VCaP (cell line): ENCODE measurements at regions not wholly inside any gene's neighbourhood (a gene's known extent, or its start where the extent isn't known, plus 50 kb on each side); places are given as distances from the start of the nearest gene placed in this dataset.

ENCODE experiments used
- H3K27ac ChIP-seq: fragments of 450-650 bp; 2 replicates; pipeline ENCODE4 v1.5.1; 2017
- TF ChIP-seq, protein P1 (sequence below): fragments of 450-650 bp; conservative IDR thresholded peaks from 2 replicates; pipeline ENCODE4 v1.5.1; 2017; ENCODE audit warnings: mild to moderate bottlenecking, moderate library complexity

DNA sequence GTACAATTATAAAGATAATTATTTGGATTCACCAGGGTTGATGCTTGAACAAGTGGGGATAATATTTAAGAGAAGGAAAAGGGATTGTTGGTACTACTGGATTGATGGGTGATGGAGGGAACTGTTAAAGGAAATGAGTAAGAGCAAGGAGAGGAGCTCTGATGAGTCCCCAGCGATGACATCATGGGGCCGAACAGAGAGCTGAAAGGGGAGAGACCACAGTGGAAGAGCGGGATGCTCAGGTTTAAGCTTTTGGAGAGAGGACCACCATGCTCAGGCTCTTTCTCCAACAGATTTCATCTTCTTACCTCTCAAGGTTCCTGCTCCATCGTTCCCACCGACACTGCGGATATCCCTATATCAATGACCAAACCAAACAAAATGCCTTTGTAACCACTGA, 568.7 kb downstream of the ETS1 start:
- TF ChIP-seq, protein P1, sequence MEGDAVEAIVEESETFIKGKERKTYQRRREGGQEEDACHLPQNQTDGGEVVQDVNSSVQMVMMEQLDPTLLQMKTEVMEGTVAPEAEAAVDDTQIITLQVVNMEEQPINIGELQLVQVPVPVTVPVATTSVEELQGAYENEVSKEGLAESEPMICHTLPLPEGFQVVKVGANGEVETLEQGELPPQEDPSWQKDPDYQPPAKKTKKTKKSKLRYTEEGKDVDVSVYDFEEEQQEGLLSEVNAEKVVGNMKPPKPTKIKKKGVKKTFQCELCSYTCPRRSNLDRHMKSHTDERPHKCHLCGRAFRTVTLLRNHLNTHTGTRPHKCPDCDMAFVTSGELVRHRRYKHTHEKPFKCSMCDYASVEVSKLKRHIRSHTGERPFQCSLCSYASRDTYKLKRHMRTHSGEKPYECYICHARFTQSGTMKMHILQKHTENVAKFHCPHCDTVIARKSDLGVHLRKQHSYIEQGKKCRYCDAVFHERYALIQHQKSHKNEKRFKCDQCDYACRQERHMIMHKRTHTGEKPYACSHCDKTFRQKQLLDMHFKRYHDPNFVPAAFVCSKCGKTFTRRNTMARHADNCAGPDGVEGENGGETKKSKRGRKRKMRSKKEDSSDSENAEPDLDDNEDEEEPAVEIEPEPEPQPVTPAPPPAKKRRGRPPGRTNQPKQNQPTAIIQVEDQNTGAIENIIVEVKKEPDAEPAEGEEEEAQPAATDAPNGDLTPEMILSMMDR: no peak
- H3K27ac ChIP-seq: no peak overlapping the region

DNA sequence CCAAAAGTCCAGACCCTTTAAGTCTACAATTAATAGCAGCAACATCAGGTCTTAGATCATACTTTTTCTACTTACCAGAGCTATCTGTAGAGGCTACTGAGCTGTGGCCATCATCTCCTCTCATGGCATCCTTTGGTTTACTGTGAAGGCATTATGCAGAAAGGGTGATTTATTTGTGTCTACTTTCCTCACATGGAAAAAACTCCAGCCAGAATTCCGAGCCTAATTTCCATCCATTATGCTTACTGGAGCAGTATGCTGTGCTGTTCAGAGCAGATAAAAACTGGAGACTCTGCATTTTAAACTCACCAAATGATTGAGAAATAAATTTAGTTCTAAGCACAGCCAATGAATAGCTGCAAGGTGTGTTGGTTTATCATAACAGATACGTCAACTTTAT, 581.8 kb downstream of the ETS1 start:
- H3K27ac ChIP-seq: no peak overlapping the region
- TF ChIP-seq, protein P1: no peak

DNA sequence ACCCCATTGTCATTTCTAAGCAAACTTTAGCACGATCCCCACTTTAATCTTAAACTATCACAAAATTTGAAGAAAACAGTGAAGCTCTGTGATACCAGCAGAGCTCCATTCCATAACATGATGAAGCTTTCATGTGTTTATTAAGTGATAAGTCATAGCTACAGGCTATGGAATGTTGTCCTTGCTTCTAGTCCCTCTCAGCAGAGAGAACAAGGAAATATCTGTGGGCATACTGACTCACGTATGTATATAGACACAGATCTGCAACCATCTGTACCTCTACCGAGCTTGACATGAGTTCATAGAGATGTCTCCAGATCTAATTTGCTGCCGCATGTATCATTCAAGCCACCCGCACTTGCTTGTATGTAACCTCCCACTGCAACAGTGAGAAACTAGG, 588.9 kb downstream of the ETS1 start:
- TF ChIP-seq, protein P1: no peak
- no peak overlapping the region for H3K27ac ChIP-seq

DNA sequence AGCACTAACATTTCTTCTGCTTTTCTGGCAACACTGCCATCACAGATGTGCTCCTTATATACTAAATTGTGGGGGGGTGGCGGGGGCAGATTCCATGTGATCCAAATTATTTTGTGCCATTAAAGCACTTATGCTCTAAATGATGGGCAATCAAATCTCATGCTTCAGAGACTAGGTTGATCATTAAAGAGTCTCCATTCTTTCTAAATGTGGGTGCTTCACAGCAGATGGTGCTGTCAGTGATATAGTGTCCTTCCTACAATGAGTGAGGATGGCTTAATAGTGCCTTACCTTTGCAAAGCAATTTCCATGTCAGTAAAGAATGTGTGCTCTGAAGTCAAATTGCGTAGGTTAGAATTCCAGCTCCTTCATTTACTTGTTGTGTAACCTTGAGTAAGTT, 589.8 kb downstream of the ETS1 start:
- TF ChIP-seq, protein P1: no peak
- no peak overlapping the region; the same call in 1 of the 2 replicates for H3K27ac ChIP-seq

DNA sequence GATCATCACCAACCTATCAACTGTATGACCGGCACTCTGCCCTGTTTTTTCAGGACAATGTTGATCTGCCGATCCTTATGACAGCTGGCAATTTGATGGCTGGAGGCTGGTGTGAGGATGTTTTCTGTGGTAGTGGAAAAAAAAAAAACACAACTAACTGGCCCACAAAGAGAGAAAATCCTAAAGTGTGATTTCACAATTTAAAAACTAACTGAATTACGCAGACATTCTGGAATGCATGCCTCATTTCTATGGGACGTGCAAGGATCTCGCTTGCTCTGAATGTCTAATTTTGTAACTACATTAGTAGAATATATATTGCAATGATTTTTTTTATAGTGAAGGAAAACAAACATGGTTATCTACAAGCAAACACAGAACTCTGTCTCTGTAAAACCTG, 590.5 kb downstream of the ETS1 start:
- H3K27ac ChIP-seq: peak overlapping the region; percentile 31
- TF ChIP-seq, protein P1: no peak

DNA sequence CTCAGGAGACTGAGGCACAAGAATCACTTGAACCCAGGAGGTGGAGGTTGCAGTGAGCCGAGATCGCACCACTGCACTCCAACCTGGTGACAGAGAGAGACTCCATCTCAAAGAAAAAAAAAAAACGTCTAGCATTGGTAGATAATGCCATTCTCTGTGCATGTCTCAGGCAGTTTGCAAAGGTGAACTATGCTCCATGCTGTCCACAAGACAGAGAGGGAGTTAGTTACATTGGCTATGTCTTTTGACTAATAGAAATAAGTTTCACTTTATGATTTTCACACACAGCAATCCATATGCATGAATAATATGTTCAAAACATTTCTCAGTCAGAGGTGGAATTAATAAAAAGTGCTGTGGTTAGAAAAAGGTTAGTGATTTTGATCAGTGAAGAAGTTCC, 591.4 kb downstream of the ETS1 start:
- no peak overlapping the region; the same call in 1 of the 2 replicates for H3K27ac ChIP-seq
- TF ChIP-seq, protein P1: no peak

DNA sequence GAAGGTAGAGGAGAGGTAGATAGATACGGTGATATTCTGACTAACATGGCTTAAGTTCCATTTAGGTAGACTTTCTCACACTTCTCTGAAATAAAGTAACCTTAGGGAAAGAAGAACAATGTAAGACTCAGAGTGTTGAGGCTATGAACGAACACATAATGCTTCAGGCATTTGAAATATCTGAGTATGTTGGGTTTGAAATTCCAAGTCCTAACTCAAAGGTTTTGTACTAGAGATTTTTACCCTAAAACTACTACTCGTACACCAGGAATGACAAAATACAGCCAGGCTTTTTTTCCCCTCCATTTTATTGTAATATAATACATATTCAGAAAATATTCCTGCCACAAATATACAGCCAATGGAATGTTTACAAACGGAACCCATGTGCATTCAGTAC, 592.6 kb downstream of the ETS1 start:
- TF ChIP-seq, protein P1: no peak
- H3K27ac ChIP-seq: no peak overlapping the region

DNA sequence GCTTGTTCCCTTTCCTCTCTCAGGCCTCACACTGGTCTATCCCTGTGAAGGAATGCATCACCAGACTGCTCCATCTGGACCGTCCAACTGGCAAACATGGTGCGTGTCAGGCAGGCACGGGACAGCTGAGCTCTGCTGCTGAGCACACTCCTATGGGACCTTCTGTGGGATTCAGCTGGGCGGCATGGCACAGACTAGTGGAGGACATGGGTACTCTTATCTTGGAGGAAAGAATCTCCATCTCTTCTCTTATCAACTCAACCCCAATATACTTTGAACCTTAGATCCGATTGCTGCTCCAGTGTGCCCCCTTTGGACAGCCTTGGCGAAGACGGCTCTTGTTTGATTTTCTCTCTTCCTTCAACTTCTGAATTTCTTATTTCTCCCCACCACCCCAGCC, 593.6 kb downstream of the ETS1 start:
- H3K27ac ChIP-seq: no peak overlapping the region
- TF ChIP-seq, protein P1: 0 out of 2 replicates have a peak, but pooled peaks have one; percentile 8
